AG09319 (cell line): ENCODE measurements at regions not wholly inside any gene's neighbourhood (a gene's known extent, or its start where the extent isn't known, plus 50 kb on each side); places are given as distances from the start of the nearest gene placed in this dataset.
"Not testable (repeated sequence)": the region's sequence is repeated elsewhere in the genome, so short reads cannot be mapped to it uniquely, and the experiment has no call there.

Experiments
- DNase-seq: peaks from one replicate; pipeline ENCODE4 v3.0.0-alpha.2; 2010; ENCODE audit warnings: low read depth; ENCODE audit errors: extremely low read depth
- CTCF ChIP-seq: IDR thresholded peaks from 2 replicates; pipeline ENCODE4 v1.5.1; 2011; ENCODE audit warnings: low read depth, mild to moderate bottlenecking, inconsistent platforms, low read length, moderate library complexity

- DNase-seq = no peak
- no peak for TF ChIP-seq CTCF
Observed at GRCh38 chr6:138667408-138667807, 106.2 kb upstream of the CCDC28A start.

GRCh38 chr6:138671351-138671750 is 102.2 kb upstream of the CCDC28A start:
- no peak for TF ChIP-seq CTCF
- no peak for DNase-seq

GRCh38 chr6:138673346-138674014 is 100.1 kb upstream of the CCDC28A start:
- no peak for DNase-seq
- no peak for TF ChIP-seq CTCF

GRCh38 chr6:138674444-138674843 is 99.1 kb upstream of the CCDC28A start:
- DNase-seq = not testable (repeated sequence)

GRCh38 chr6:138677538-138677937 is 96.0 kb upstream of the CCDC28A start:
- DNase-seq = no peak

GRCh38 chr6:138678168-138678567 is 95.4 kb upstream of the CCDC28A start:
- TF ChIP-seq CTCF = no peak
- DNase-seq = no peak

More at GRCh38 chr6:138677538-138677937, 96.0 kb upstream of the CCDC28A start:
- TF ChIP-seq CTCF = no peak

GRCh38 chr6:138680085-138680484 is 93.5 kb upstream of the CCDC28A start:
- no peak for TF ChIP-seq CTCF
- DNase-seq = no peak

GRCh38 chr6:138681627-138682026 is 91.9 kb upstream of the CCDC28A start:
- TF ChIP-seq CTCF = no peak

More at GRCh38 chr6:138681627-138682026, 91.9 kb upstream of the CCDC28A start:
- no peak for DNase-seq
